AG09319 (cell line): ENCODE measurements at regions not wholly inside any gene's neighbourhood (a gene's known extent, or its start where the extent isn't known, plus 50 kb on each side); places are given as distances from the start of the nearest gene placed in this dataset.
A peak's percentile ranks its signal among the peaks of the same experiment; 100 is the strongest.
"Not testable (repeated sequence)": the region's sequence is repeated elsewhere in the genome, so short reads cannot be mapped to it uniquely, and the experiment has no call there.

Experiments used
- DNase-seq: peaks from one replicate; pipeline ENCODE4 v3.0.0-alpha.2; 2010; ENCODE audit warnings: low read depth; ENCODE audit errors: extremely low read depth
- CTCF ChIP-seq: IDR thresholded peaks from 2 replicates; pipeline ENCODE4 v1.5.1; 2011; ENCODE audit warnings: low read depth, mild to moderate bottlenecking, inconsistent platforms, low read length, moderate library complexity

DNA sequence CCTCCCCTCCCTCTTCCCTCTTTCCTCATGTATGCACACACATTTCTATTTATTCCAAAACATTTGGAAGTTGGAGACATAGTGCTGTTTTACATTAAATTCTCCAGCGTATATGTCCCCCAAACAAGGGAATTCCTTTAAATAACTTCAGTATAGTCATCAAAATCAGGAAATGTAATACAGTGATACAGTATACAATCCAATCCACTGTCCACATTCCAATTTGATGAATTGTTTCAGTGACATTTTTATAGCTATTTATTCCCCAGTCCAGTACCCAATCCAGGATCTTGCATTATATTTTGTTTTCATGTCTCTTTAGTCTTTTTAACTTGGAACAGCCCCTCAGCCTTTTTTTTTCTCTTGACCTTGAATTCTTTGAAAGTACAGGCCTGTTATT lies 233.0 kb downstream of the DKK2 start:
- no peak for DNase-seq
- TF ChIP-seq CTCF: no peak

- TF ChIP-seq CTCF: no peak
Observed at GRCh38 chr4:106801386-106801785, 234.7 kb downstream of the DKK2 start.

GRCh38 chr4:106796876-106797275 lies 239.2 kb downstream of the DKK2 start:
- DNase-seq: no peak
- TF ChIP-seq CTCF: no peak

More at GRCh38 chr4:106801386-106801785, 234.7 kb downstream of the DKK2 start:
- DNase-seq: no peak

DNA sequence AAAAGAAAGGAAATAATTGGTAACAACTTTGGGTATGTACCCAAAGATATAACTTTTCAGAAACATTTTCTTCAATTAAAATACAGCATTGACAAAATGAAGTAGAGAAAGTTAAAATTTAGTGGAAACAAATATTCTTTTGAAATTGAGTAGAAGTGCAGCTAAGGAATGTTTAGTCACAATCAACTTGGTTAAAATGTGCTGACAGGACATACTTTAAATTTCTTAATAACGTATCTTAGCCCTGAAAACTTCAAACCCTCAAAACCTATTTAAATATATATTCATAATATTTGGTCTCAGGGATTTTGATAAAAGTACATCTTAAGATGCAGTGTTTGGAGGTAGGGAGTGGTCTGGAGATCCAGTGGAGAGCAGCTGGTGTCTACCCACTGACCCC lies 240.8 kb downstream of the DKK2 start:
- TF ChIP-seq CTCF: no peak

GRCh38 chr4:106793933-106794332 lies 242.2 kb downstream of the DKK2 start:
- no peak for TF ChIP-seq CTCF
- no peak for DNase-seq

More for the DNA sequence above, 240.8 kb downstream of the DKK2 start:
- DNase-seq: no peak

DNA sequence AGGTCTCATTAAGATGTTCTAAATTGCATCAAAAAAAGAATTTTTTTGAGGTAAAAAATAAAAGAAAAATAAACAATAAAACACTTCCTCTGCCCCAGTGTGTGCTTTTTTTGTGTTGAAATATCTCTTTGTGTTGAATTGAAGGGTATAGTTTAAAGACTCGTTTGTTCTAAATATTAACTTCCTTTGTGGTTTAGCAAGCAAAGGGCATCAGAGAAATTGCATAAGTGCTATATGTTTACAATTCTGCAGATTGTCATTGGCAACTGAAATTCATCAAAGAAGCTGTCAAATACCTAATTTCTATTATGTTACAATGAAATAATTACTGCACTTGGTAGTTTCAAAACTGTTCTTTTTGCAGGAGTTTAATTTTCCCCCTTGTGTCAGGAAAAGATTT lies 260.5 kb downstream of the DKK2 start:
- no peak for DNase-seq
- TF ChIP-seq CTCF: no peak

DNA sequence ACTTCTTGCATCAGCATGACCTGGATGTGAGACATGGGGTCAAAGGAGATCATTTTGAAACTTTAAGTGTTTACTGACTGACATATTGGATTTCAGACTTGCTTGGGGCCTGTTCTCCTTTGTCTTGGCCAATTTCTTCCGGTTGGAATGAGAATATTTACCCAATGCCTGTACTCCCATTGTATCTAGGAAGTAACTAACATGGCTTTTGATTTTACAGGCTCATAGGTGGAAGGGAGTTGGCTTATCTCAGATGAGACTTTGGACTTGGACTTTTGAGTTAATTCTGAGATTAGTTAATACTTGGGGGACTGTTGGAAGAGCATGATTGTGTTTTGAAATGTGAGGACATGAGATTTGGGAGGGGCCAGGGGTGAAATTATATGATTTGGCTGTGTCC lies 262.1 kb downstream of the DKK2 start:
- DNase-seq: not testable (repeated sequence)

- no peak for TF ChIP-seq CTCF
- peak; percentile 1 for DNase-seq
Observed at GRCh38 chr4:106773076-106773905, 262.8 kb downstream of the DKK2 start.
